Neural cell (in vitro differentiated cells): ENCODE measurements at regions not wholly inside any gene's neighbourhood (a gene's known extent, or its start where the extent isn't known, plus 50 kb on each side); places are given as distances from the start of the nearest gene placed in this dataset.

Experiments
- EP300 ChIP-seq: fragments of 450-650 bp; conservative IDR thresholded peaks from 2 replicates; pipeline ENCODE4 v1.6.1; 2014; ENCODE audit warnings: antibody characterized with exemption, mild to moderate bottlenecking, moderate library complexity; ENCODE audit not compliant: poor library complexity, severe bottlenecking
- EZH2 ChIP-seq: fragments of 200-600, 300-800 bp; shearing (Covaris generic), sonication (generic); IDR thresholded peaks from 2 replicates; pipeline ENCODE4 v1.6.1; 2014; ENCODE audit warnings: antibody characterized with exemption, low read length, borderline replicate concordance, mild to moderate bottlenecking; ENCODE audit not compliant: insufficient read depth, poor library complexity, severe bottlenecking
- MXI1 ChIP-seq: fragments of 450-650 bp; conservative IDR thresholded peaks from 2 replicates; pipeline ENCODE4 v1.6.1; 2014; ENCODE audit warnings: antibody characterized with exemption, mild to moderate bottlenecking; ENCODE audit not compliant: poor library complexity, severe bottlenecking
- POLR2AphosphoS5 ChIP-seq: IDR thresholded peaks from 2 replicates; pipeline ENCODE4 v1.6.1; 2012
- RAD21 ChIP-seq: fragments of 450-650 bp; conservative IDR thresholded peaks from 2 replicates; pipeline ENCODE4 v1.6.1; 2014; ENCODE audit warnings: antibody characterized with exemption, mild to moderate bottlenecking, moderate library complexity
- REST ChIP-seq: IDR thresholded peaks from 2 replicates; pipeline ENCODE4 v1.6.1; 2012; ENCODE audit warnings: borderline replicate concordance
- SMC3 ChIP-seq: fragments of 450-650 bp; conservative IDR thresholded peaks from 2 replicates; pipeline ENCODE4 v1.6.1; 2014; ENCODE audit warnings: antibody characterized with exemption, mild to moderate bottlenecking, moderate library complexity; ENCODE audit not compliant: poor library complexity
- TAF1 ChIP-seq: IDR thresholded peaks from 2 replicates; pipeline ENCODE4 v1.6.1; 2012; ENCODE audit warnings: low read depth
- TF ChIP-seq, protein P1 (sequence below): fragments of 450-650 bp; IDR thresholded peaks from 2 replicates; pipeline ENCODE4 v1.5.1; 2014; ENCODE audit warnings: antibody characterized with exemption, mild to moderate bottlenecking, moderate library complexity; ENCODE audit not compliant: poor library complexity, severe bottlenecking

GRCh38 chr16:31715915-31716314 lies 157.7 kb upstream of the ZNF267 start:
- TF ChIP-seq TAF1 = no peak
- no peak for TF ChIP-seq EZH2
- no peak for TF ChIP-seq MXI1
- no peak for TF ChIP-seq EP300
- TF ChIP-seq, protein P1, sequence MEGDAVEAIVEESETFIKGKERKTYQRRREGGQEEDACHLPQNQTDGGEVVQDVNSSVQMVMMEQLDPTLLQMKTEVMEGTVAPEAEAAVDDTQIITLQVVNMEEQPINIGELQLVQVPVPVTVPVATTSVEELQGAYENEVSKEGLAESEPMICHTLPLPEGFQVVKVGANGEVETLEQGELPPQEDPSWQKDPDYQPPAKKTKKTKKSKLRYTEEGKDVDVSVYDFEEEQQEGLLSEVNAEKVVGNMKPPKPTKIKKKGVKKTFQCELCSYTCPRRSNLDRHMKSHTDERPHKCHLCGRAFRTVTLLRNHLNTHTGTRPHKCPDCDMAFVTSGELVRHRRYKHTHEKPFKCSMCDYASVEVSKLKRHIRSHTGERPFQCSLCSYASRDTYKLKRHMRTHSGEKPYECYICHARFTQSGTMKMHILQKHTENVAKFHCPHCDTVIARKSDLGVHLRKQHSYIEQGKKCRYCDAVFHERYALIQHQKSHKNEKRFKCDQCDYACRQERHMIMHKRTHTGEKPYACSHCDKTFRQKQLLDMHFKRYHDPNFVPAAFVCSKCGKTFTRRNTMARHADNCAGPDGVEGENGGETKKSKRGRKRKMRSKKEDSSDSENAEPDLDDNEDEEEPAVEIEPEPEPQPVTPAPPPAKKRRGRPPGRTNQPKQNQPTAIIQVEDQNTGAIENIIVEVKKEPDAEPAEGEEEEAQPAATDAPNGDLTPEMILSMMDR = no peak
- no peak for TF ChIP-seq RAD21
- no peak for TF ChIP-seq POLR2AphosphoS5
- no peak for TF ChIP-seq SMC3
- TF ChIP-seq REST = no peak
